Keratinocyte (primary cell): ENCODE measurements at regions not wholly inside any gene's neighbourhood (a gene's known extent, or its start where the extent isn't known, plus 50 kb on each side); places are given as distances from the start of the nearest gene placed in this dataset.

Source experiments
- DNase-seq: peaks from one replicate; pipeline ENCODE4 v3.0.0-alpha.2; 2011; ENCODE audit warnings: low read depth, missing footprints, low spot score
- FAIRE-seq: peaks from 2 replicates; lab custom pipeline; 2011; peaks lifted over from hg19 to GRCh38; lab: Jason Lieb, UNC
- H2AFZ ChIP-seq: 2 replicates; pipeline ENCODE4 v1.6.0; 2012; ENCODE audit warnings: low read length, control low read depth, inconsistent platforms; ENCODE audit not compliant: control insufficient read depth
- H3K27ac ChIP-seq: 2 replicates; pipeline ENCODE4 v1.5.1; 2011; ENCODE audit warnings: low read length; ENCODE audit not compliant: control insufficient read depth, insufficient read depth
- H3K27me3 ChIP-seq: 3 replicates; pipeline ENCODE4 v1.6.0; 2011; ENCODE audit warnings: low read length; ENCODE audit not compliant: control insufficient read depth, insufficient read depth; ENCODE audit errors: extremely low read depth
- H3K36me3 ChIP-seq, 2 experiments: 2 replicates in 1 of 2; 3 replicates in 1 of 2; pipeline ENCODE4 v1.5.1; 2011; ENCODE audit warnings: low read length in 2 of 2, mild to moderate bottlenecking in 1 of 2; ENCODE audit not compliant: control insufficient read depth in 2 of 2, insufficient read depth in 2 of 2; ENCODE audit errors: extremely low read depth in 1 of 2
- H3K4me1 ChIP-seq: 3 replicates; pipeline ENCODE4 v1.5.1; 2011; ENCODE audit warnings: low read length; ENCODE audit not compliant: control insufficient read depth, insufficient read depth; ENCODE audit errors: extremely low read depth
- H3K4me2 ChIP-seq: 3 replicates; pipeline ENCODE4 v1.6.0; 2011; ENCODE audit warnings: low read depth, low read length; ENCODE audit not compliant: control insufficient read depth, insufficient read depth; ENCODE audit errors: extremely low read depth
- H3K4me3 ChIP-seq, 3 experiments: fragments of 200-600 bp in 1 of 3; sonication (generic) in 1 of 3; 2 replicates in 2 of 3; 3 replicates in 1 of 3; pipeline ENCODE4 v1.5.1; 2011 to 2016; ENCODE audit warnings: low read length in 3 of 3, mild to moderate bottlenecking in 3 of 3, control low read depth in 2 of 3, inconsistent platforms in 1 of 3, low read depth in 1 of 3, mixed read lengths in 1 of 3, mixed run types in 1 of 3, moderate library complexity in 1 of 3; ENCODE audit not compliant: control insufficient read depth in 2 of 3, insufficient read depth in 2 of 3; ENCODE audit errors: extremely low read depth in 1 of 3
- H3K79me2 ChIP-seq: 2 replicates; pipeline ENCODE4 v1.6.0; 2012; ENCODE audit warnings: low read length; ENCODE audit not compliant: control insufficient read depth, insufficient read depth
- H3K9ac ChIP-seq: 3 replicates; pipeline ENCODE4 v1.6.0; 2011; ENCODE audit warnings: low read length; ENCODE audit not compliant: control insufficient read depth, insufficient read depth; ENCODE audit errors: extremely low read depth
- H3K9me1 ChIP-seq: 3 replicates; pipeline ENCODE4 v1.6.0; 2011; ENCODE audit warnings: low read length; ENCODE audit not compliant: control insufficient read depth, insufficient read depth; ENCODE audit errors: extremely low read depth
- H3K9me3 ChIP-seq: 2 replicates; pipeline ENCODE4 v1.5.1; 2012; ENCODE audit warnings: low read depth, low read length; ENCODE audit not compliant: control insufficient read depth
- H4K20me1 ChIP-seq: 3 replicates; pipeline ENCODE4 v1.6.0; 2011; ENCODE audit warnings: low read length; ENCODE audit not compliant: control insufficient read depth, insufficient read depth; ENCODE audit errors: extremely low read depth
- EZH2 ChIP-seq: IDR thresholded peaks from one replicate; pipeline ENCODE4 v1.6.1; 2012; ENCODE audit warnings: inconsistent platforms, mild to moderate bottlenecking, low read length, moderate library complexity
- dilution Hi-C: fragments of 300-500 bp; cut with MboI; formaldehyde crosslinking; loops from one replicate; pipeline ENCODE4 v1.7.0; 2020; ENCODE audit warnings: low sequenced_read_pairs; ENCODE audit not compliant: extremely low pct_ligation_motif_present
- TF ChIP-seq, protein P1 (sequence below), 3 experiments: IDR thresholded peaks in 1 of 3; conservative IDR thresholded peaks in 1 of 3; optimal IDR thresholded peaks in 1 of 3; 2 replicates in 2 of 3; 3 replicates in 1 of 3; pipeline versions ENCODE3 to v1.5.1; 2011; ENCODE audit warnings: low read length in 3 of 3, mild to moderate bottlenecking in 3 of 3, moderate library complexity in 2 of 3, control low read depth in 1 of 3, inconsistent platforms in 1 of 3; ENCODE audit not compliant: insufficient read depth in 2 of 3; ENCODE audit errors: extremely low read depth in 1 of 3

DNA sequence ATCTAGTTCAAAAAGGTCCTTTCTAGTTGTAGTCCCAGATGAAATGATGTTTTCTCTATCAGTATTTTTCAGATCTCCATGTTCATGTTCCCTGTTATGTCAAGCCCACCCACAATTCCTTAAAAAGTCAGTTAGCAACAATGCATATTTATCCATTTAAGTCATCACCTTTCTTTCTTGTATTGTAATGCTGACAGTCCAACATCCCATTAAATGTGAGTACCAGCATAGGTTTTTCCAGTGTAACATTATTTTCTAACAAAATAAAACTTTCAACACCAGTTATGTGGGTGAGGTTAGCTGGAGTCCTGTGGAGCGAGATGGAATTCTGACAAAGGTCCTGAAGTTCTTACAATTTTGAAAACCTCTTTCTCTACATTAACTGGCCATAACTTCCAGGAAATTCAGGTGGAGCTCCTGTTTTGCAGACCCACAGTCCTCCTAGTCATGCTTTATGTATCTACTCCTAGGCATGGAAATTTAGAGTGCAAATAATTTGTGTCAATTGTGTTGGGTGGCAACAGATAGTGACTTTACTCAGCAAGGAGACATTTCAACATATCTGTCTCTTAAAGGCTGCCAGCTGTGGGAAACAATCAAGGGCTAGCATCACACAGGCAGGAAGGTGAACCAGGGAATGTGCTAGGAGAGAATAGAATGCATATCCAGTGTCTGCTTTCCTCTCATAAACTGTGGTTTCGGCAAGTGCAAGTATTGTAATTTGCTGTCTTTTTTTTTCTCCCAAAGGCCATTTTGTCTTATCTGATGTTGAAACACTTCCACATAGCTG is 162.6 kb downstream of the MTERF1 start:
- Histone ChIP-seq H3K4me3 (no peak overlapping the region), H3K79me2 (no peaks in the 10 kb centered on the region), H3K9me1 (no peaks in the 10 kb centered on the region), H3K27me3 (no peaks in the 10 kb centered on the region), H3K4me2 (no peak overlapping the region), H3K27ac (no peak overlapping the region), H4K20me1 (no peaks in the 10 kb centered on the region), H3K36me3 (no peaks in the 10 kb centered on the region), H3K9me3 (no peaks in the 10 kb centered on the region), H2AFZ (no peak overlapping the region), H3K4me1 (peaks cover 20% of the 10 kb centered on the region), H3K9ac (no peak overlapping the region)
- TF ChIP-seq EZH2 = no peak
- TF ChIP-seq, protein P1, sequence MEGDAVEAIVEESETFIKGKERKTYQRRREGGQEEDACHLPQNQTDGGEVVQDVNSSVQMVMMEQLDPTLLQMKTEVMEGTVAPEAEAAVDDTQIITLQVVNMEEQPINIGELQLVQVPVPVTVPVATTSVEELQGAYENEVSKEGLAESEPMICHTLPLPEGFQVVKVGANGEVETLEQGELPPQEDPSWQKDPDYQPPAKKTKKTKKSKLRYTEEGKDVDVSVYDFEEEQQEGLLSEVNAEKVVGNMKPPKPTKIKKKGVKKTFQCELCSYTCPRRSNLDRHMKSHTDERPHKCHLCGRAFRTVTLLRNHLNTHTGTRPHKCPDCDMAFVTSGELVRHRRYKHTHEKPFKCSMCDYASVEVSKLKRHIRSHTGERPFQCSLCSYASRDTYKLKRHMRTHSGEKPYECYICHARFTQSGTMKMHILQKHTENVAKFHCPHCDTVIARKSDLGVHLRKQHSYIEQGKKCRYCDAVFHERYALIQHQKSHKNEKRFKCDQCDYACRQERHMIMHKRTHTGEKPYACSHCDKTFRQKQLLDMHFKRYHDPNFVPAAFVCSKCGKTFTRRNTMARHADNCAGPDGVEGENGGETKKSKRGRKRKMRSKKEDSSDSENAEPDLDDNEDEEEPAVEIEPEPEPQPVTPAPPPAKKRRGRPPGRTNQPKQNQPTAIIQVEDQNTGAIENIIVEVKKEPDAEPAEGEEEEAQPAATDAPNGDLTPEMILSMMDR (optimal IDR thresholded peaks at IDR 0.05 in 1 of 3, IDR thresholded peaks at IDR 0.05 in 1 of 3, conservative IDR thresholded peaks at IDR 0.05 in 1 of 3; ENCODE audit: extremely low read depth in 1 of 3, insufficient read depth in 2 of 3, low read length in 3 of 3) = no peak
- FAIRE-seq (peak; percentile 64), DNase-seq (no peak)
- dilution Hi-C loops = no loop called here

DNA sequence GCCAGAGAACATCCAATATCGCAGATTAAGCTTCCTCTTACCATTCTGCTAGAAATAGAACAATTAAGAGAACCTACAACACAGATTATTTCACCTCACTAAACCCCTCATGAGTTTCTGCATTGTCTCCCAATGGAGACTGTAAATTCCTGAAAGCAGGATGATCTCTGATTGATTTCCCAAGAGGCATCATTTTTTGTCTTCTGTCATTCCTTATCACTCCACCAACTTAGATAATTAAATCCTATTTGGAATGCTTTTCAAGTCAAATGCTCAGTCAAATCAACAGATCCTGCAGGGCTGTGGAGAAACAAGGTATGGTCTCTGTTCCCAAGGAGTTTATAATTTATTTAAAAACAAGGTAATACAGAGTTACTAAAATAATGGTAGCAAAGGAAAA is 161.5 kb downstream of the MTERF1 start:
- Histone ChIP-seq H3K27ac (no peak overlapping the region), H3K9ac (no peak overlapping the region), H3K4me1 (peaks cover 20% of the 10 kb centered on the region), H3K27me3 (no peaks in the 10 kb centered on the region), H3K79me2 (no peaks in the 10 kb centered on the region), H3K9me3 (no peaks in the 10 kb centered on the region), H3K36me3 (no peaks in the 10 kb centered on the region), H2AFZ (no peak overlapping the region), H3K4me3 (no peak overlapping the region), H3K4me2 (no peak overlapping the region), H4K20me1 (no peaks in the 10 kb centered on the region), H3K9me1 (no peaks in the 10 kb centered on the region)
- FAIRE-seq (no peak), DNase-seq (no peak)
- dilution Hi-C loops = no loop called here
- TF ChIP-seq EZH2 = no peak
- TF ChIP-seq, protein P1 (optimal IDR thresholded peaks at IDR 0.05 in 1 of 3, IDR thresholded peaks at IDR 0.05 in 1 of 3, conservative IDR thresholded peaks at IDR 0.05 in 1 of 3; ENCODE audit: extremely low read depth in 1 of 3, insufficient read depth in 2 of 3, low read length in 3 of 3) = no peak
